Mesenchymal stem cell (in vitro differentiated cells and primary cell): ENCODE measurements at regions not wholly inside any gene's neighbourhood (a gene's known extent, or its start where the extent isn't known, plus 50 kb on each side); places are given as distances from the start of the nearest gene placed in this dataset.

ENCODE experiments used
- DNase-seq: peaks from one replicate; pipeline ENCODE4 v3.0.0-alpha.2; 2013
- H2AFZ ChIP-seq: one replicate; pipeline ENCODE4 v1.6.1; 2013; ENCODE audit warnings: low read depth, mild to moderate bottlenecking, control low read depth, inconsistent platforms, low read length, moderate library complexity
- H2AK5ac ChIP-seq: 2 replicates; pipeline ENCODE4 v1.6.1; 2013; ENCODE audit warnings: low read length, moderate library complexity, mild to moderate bottlenecking, inconsistent platforms; ENCODE audit not compliant: severe bottlenecking
- H2BK120ac ChIP-seq: one replicate; pipeline ENCODE4 v1.6.1; 2013; ENCODE audit warnings: low read depth, mild to moderate bottlenecking, inconsistent platforms, low read length, moderate library complexity
- H2BK12ac ChIP-seq, 2 experiments: one replicate each; pipeline ENCODE4 v1.6.1; 2013; ENCODE audit warnings: inconsistent platforms in 2 of 2, low read length in 2 of 2, mild to moderate bottlenecking in 2 of 2, moderate library complexity in 2 of 2, control low read depth in 1 of 2
- H2BK15ac ChIP-seq: one replicate; pipeline ENCODE4 v1.6.1; 2013; ENCODE audit warnings: mild to moderate bottlenecking, low read depth, inconsistent platforms; ENCODE audit not compliant: poor library complexity, severe bottlenecking
- H2BK5ac ChIP-seq: 2 replicates; pipeline ENCODE4 v1.6.1; 2013; ENCODE audit warnings: low read depth, mild to moderate bottlenecking, low read length, control low read depth, inconsistent platforms; ENCODE audit not compliant: poor library complexity, severe bottlenecking
- H3K14ac ChIP-seq, 2 experiments: one replicate each; pipeline ENCODE4 v1.6.1; 2013; ENCODE audit warnings: inconsistent platforms in 2 of 2, low read length in 2 of 2, control low read depth in 1 of 2, mild to moderate bottlenecking in 1 of 2, moderate library complexity in 1 of 2
- H3K18ac ChIP-seq, 2 experiments: one replicate each; pipeline ENCODE4 v1.6.1; 2013; ENCODE audit warnings: inconsistent platforms in 2 of 2, low read length in 2 of 2, control low read depth in 1 of 2, low read depth in 1 of 2, mild to moderate bottlenecking in 1 of 2
- H3K23ac ChIP-seq, 2 experiments: one replicate each; pipeline ENCODE4 v1.6.1; 2013; ENCODE audit warnings: inconsistent platforms in 2 of 2, low read length in 2 of 2, mild to moderate bottlenecking in 2 of 2, moderate library complexity in 2 of 2, control low read depth in 1 of 2
- H3K27ac ChIP-seq: 2 replicates; pipeline ENCODE4 v1.5.1; 2013; ENCODE audit warnings: mild to moderate bottlenecking, moderate library complexity, low read length, control low read depth, inconsistent platforms; ENCODE audit not compliant: poor library complexity, severe bottlenecking
- H3K27me3 ChIP-seq, 2 experiments: 2 replicates each; pipeline versions ENCODE4 v1.6.1 to v1.7.0; 2013; ENCODE audit warnings: low read length in 2 of 2, mild to moderate bottlenecking in 2 of 2, moderate library complexity in 2 of 2, control low read depth in 1 of 2, inconsistent platforms in 1 of 2; ENCODE audit not compliant: control insufficient read depth in 1 of 2, insufficient read depth in 1 of 2
- H3K36me3 ChIP-seq, 2 experiments: 2 replicates each; pipeline versions ENCODE4 v1.6.1 to v1.7.0; 2013; ENCODE audit warnings: low read length in 2 of 2, control low read depth in 1 of 2, inconsistent platforms in 1 of 2, low read depth in 1 of 2, mild to moderate bottlenecking in 1 of 2; ENCODE audit not compliant: insufficient read depth in 2 of 2, control insufficient read depth in 1 of 2
- H3K4ac ChIP-seq, 2 experiments: one replicate each; pipeline ENCODE4 v1.6.1; 2013; ENCODE audit warnings: inconsistent platforms in 2 of 2, low read length in 2 of 2, mild to moderate bottlenecking in 2 of 2, moderate library complexity in 2 of 2, control low read depth in 1 of 2, low read depth in 1 of 2
- H3K4me1 ChIP-seq: 2 replicates; pipeline ENCODE4 v1.6.1; 2013; ENCODE audit warnings: low read depth, low read length, control low read depth; ENCODE audit not compliant: control insufficient read depth, insufficient read depth
- H3K4me2 ChIP-seq: 2 replicates; pipeline ENCODE4 v1.6.1; 2013; ENCODE audit warnings: low read length, mild to moderate bottlenecking, inconsistent platforms; ENCODE audit not compliant: poor library complexity, severe bottlenecking
- H3K4me3 ChIP-seq, 2 experiments: 2 replicates each; pipeline versions ENCODE4 v1.5.1 to v1.7.0; 2013; ENCODE audit warnings: low read length in 2 of 2, mild to moderate bottlenecking in 2 of 2, control low read depth in 1 of 2, low read depth in 1 of 2; ENCODE audit not compliant: insufficient read depth in 1 of 2
- H3K79me1 ChIP-seq: replicated peaks from 2 replicates; pipeline ENCODE4 v1.6.1; 2013; ENCODE audit warnings: mild to moderate bottlenecking, control low read depth, low read length, inconsistent platforms; ENCODE audit not compliant: poor library complexity, severe bottlenecking
- H3K9ac ChIP-seq: 2 replicates; pipeline ENCODE4 v1.7.0; 2013; ENCODE audit warnings: mild to moderate bottlenecking, low read length, moderate library complexity
- H3K9me3 ChIP-seq: 2 replicates; pipeline ENCODE4 v1.7.0; 2013; ENCODE audit warnings: mild to moderate bottlenecking, low read length; ENCODE audit not compliant: control insufficient read depth
- H4K8ac ChIP-seq: one replicate; pipeline ENCODE4 v1.6.1; 2013; ENCODE audit warnings: inconsistent platforms, mild to moderate bottlenecking, low read length, moderate library complexity
- H4K91ac ChIP-seq: one replicate; pipeline ENCODE4 v1.6.1; 2013; ENCODE audit warnings: mild to moderate bottlenecking, low read length, inconsistent platforms
- WGBS: methylation state at CpG from one replicate; pipeline ENCODE4 v1.1.7; 2013; ENCODE audit warnings: mixed read lengths; 5-methylcytosine and 5-hydroxymethylcytosine counted together

GRCh38 chr13:90032841-90033493 is 1314.5 kb upstream of the MIR17HG start:
- no peak overlapping the region for H2BK12ac ChIP-seq
- no peaks in the 10 kb centered on the region for H3K27me3 ChIP-seq
- no peak overlapping the region for H3K14ac ChIP-seq
- no peak overlapping the region for H4K91ac ChIP-seq
- no peak overlapping the region for H3K4ac ChIP-seq
- H4K8ac ChIP-seq, result no peak overlapping the region
- H2AK5ac ChIP-seq, result no peak overlapping the region
- no peak overlapping the region for H3K9ac ChIP-seq
- H3K4me2 ChIP-seq, result no peak overlapping the region
- no peak overlapping the region for H2AFZ ChIP-seq
- no peak for DNase-seq
- H3K79me1 ChIP-seq, result no peaks in the 10 kb centered on the region
- peaks cover 1% of the 10 kb centered on the region for H3K4me1 ChIP-seq
- no peak overlapping the region for H3K23ac ChIP-seq
- H3K4me3 ChIP-seq, result no peak overlapping the region
- H2BK120ac ChIP-seq, result no peak overlapping the region
- H2BK15ac ChIP-seq, result no peak overlapping the region
- peaks cover 11% of the 10 kb centered on the region for H3K9me3 ChIP-seq
- H3K27ac ChIP-seq, result no peak overlapping the region
- no peaks in the 10 kb centered on the region for H3K36me3 ChIP-seq
- 81% methylated on average over 13 of the region's 14 CpGs for WGBS
- no peak overlapping the region for H2BK5ac ChIP-seq
- H3K18ac ChIP-seq, result no peak overlapping the region

DNA sequence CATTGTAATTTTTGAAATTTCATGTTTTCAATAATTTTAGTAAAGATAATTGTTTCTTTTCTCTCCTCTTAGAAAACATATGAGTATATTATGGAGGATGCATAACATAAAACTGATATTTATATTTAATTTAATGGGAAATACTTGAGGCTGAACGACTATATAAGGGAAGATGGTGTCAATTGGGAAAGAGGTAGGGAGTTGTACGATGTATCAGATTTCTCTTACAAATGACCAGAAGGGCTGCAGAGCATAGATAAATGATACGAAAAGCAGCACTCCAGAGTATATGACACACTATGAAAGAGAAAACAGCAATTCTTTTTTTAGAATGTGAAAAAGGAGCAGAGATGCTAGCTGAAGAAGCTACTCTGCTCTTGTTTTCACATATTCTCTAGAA is 1308.0 kb upstream of the MIR17HG start:
- Histone ChIP-seq H3K4me1 (no peaks in the 10 kb centered on the region), H2AFZ (no peak overlapping the region), H2BK12ac (no peak overlapping the region), H3K79me1 (no peaks in the 10 kb centered on the region), H3K4ac (no peak overlapping the region), H2BK5ac (no peak overlapping the region), H4K91ac (no peak overlapping the region), H3K23ac (no peak overlapping the region), H2BK120ac (no peak overlapping the region), H3K9ac (no peak overlapping the region), H2AK5ac (no peak overlapping the region), H3K18ac (no peak overlapping the region), H3K36me3 (no peaks in the 10 kb centered on the region), H2BK15ac (no peak overlapping the region), H3K9me3 (no peaks in the 10 kb centered on the region), H3K4me3 (no peak overlapping the region), H3K4me2 (no peak overlapping the region), H3K27me3 (no peaks in the 10 kb centered on the region), H3K27ac (no peak overlapping the region), H4K8ac (no peak overlapping the region), H3K14ac (no peak overlapping the region)
- DNase-seq, result no peak
- WGBS, result 86% methylated on average over 2 of the region's 3 CpGs

DNA sequence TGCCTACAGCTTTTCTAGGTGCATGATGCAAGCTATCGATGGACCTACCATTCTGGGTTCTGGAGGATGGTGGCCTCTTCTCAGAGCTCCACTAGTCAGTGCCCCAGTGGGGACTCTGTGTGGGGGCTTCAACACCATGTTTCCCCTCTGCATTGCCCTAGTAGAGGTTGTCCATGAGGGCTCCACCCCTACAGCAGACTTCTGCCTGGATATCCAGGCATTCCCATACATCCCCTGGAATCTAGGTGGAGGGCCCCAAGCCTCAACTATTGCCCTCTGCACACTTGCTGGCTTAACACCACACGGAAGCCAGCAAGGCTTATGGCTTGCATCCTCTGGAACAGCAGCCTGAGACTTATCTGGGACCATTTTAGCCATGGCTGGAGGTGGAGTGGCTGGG is 1299.9 kb upstream of the MIR17HG start:
- no peak overlapping the region for H3K4me3 ChIP-seq
- H4K8ac ChIP-seq, result no peak overlapping the region
- no peak overlapping the region for H3K4ac ChIP-seq
- H3K79me1 ChIP-seq, result no peaks in the 10 kb centered on the region
- no peak overlapping the region for H3K4me2 ChIP-seq
- no peak overlapping the region for H3K23ac ChIP-seq
- H4K91ac ChIP-seq, result no peak overlapping the region
- no peak overlapping the region for H3K27ac ChIP-seq
- no peaks in the 10 kb centered on the region for H3K27me3 ChIP-seq
- H3K18ac ChIP-seq, result no peak overlapping the region
- DNase-seq, result no peak
- H2AK5ac ChIP-seq, result no peak overlapping the region
- H2BK120ac ChIP-seq, result no peak overlapping the region
- H2AFZ ChIP-seq, result no peak overlapping the region
- no peaks in the 10 kb centered on the region for H3K36me3 ChIP-seq
- no peak overlapping the region for H2BK15ac ChIP-seq
- 94% methylated on average over 2 of the region's 2 CpGs for WGBS
- peaks cover 18% of the 10 kb centered on the region for H3K9me3 ChIP-seq
- no peak overlapping the region for H2BK5ac ChIP-seq
- no peak overlapping the region for H3K9ac ChIP-seq
- no peak overlapping the region for H2BK12ac ChIP-seq
- H3K4me1 ChIP-seq, result no peaks in the 10 kb centered on the region
- H3K14ac ChIP-seq, result no peak overlapping the region

GRCh38 chr13:90049989-90050671 is 1297.4 kb upstream of the MIR17HG start:
- no peak for DNase-seq
- Histone ChIP-seq H3K9ac (no peak overlapping the region), H3K27me3 (no peaks in the 10 kb centered on the region), H2AK5ac (no peak overlapping the region), H3K18ac (no peak overlapping the region), H3K4me2 (no peak overlapping the region), H3K14ac (no peak overlapping the region), H3K27ac (no peak overlapping the region), H2BK15ac (no peak overlapping the region), H3K79me1 (no peaks in the 10 kb centered on the region), H2BK120ac (no peak overlapping the region), H2BK5ac (no peak overlapping the region), H4K91ac (no peak overlapping the region), H3K9me3 (peaks cover 18% of the 10 kb centered on the region), H3K4ac (no peak overlapping the region), H3K4me3 (no peak overlapping the region), H4K8ac (no peak overlapping the region), H3K4me1 (no peaks in the 10 kb centered on the region), H3K23ac (no peak overlapping the region), H2AFZ (no peak overlapping the region), H3K36me3 (no peaks in the 10 kb centered on the region), H2BK12ac (no peak overlapping the region)
- WGBS, result 67% methylated on average over 1 of the region's 2 CpGs
